ENCODE measurements at regions not wholly inside any gene's neighbourhood (a gene's known extent, or its start where the extent isn't known, plus 50 kb on each side); places are given as distances from the start of the nearest gene placed in this dataset.

- TF ChIP-seq MAZ (CRISPR knock-in tag; conservative IDR thresholded peaks at IDR 0.05 in 1 of 2, IDR thresholded peaks at IDR 0.05 in 1 of 2): no peak
- no peak for TF ChIP-seq POLR2B (IDR thresholded peaks at IDR 0.05; ENCODE audit: low read depth, partially characterized antibody)
- no peak for TF ChIP-seq FOXA1 (IDR thresholded peaks at IDR 0.05; ENCODE audit: borderline replicate concordance)
- no peak for TF ChIP-seq NCOA4 (IDR thresholded peaks at IDR 0.05; ENCODE audit: partially characterized antibody)
- TF ChIP-seq, protein P1, sequence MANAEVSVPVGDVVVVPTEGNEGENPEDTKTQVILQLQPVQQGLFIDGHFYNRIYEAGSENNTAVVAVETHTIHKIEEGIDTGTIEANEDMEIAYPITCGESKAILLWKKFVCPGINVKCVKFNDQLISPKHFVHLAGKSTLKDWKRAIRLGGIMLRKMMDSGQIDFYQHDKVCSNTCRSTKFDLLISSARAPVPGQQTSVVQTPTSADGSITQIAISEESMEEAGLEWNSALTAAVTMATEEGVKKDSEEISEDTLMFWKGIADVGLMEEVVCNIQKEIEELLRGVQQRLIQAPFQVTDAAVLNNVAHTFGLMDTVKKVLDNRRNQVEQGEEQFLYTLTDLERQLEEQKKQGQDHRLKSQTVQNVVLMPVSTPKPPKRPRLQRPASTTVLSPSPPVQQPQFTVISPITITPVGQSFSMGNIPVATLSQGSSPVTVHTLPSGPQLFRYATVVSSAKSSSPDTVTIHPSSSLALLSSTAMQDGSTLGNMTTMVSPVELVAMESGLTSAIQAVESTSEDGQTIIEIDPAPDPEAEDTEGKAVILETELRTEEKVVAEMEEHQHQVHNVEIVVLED (CRISPR knock-in tag; IDR thresholded peaks at IDR 0.05): no peak
- no peak for TF ChIP-seq EHMT2 (IDR thresholded peaks at IDR 0.05)
- no peak for TF ChIP-seq MYNN (IDR thresholded peaks at IDR 0.05)
- no peak for TF ChIP-seq MYNN (CRISPR knock-in tag; IDR thresholded peaks at IDR 0.05)
- no peak for TF ChIP-seq CTCF (IDR thresholded peaks at IDR 0.05 in 2 of 3, conservative IDR thresholded peaks at IDR 0.05 in 1 of 3; ENCODE audit: insufficient read depth in 2 of 3, low read depth in 1 of 3, low read length in 3 of 3)
- no peak for TF ChIP-seq CBFA2T2 (conservative IDR thresholded peaks at IDR 0.05)
- TF ChIP-seq POLR2A (conservative IDR thresholded peaks at IDR 0.05): no peak
These were observed 444.3 kb upstream of the VSTM2A start for GRCh38 chr7:54097886-54098285.
